ENCODE measurements at regions not wholly inside any gene's neighbourhood (a gene's known extent, or its start where the extent isn't known, plus 50 kb on each side); places are given as distances from the start of the nearest gene placed in this dataset.

- peaks cover 6% of the 10 kb centered on the region for H3K27me3 Mint-ChIP-seq
- no peaks in the 10 kb centered on the region for H3K36me3 Mint-ChIP-seq (ENCODE audit: insufficient read depth)
- no peaks in the 10 kb centered on the region for H3K9me3 Mint-ChIP-seq (ENCODE audit: low read depth)
- DNase-seq (ENCODE audit: low spot score, unreplicated experiment) = no peak
- no peak for TF ChIP-seq CTCF (IDR thresholded peaks at IDR 0.05; ENCODE audit: unreplicated experiment)
- no peak overlapping the region for H3K4me3 Mint-ChIP-seq (ENCODE audit: low read depth)
- no peak overlapping the region for H3K27ac Mint-ChIP-seq
- no peaks in the 10 kb centered on the region for H3K4me1 Mint-ChIP-seq (ENCODE audit: low read depth)
Measured at GRCh38 chr16:51683882-51684281, 532.8 kb upstream of the SALL1 start.

- TF ChIP-seq CTCF (IDR thresholded peaks at IDR 0.05; ENCODE audit: unreplicated experiment) = no peak
- Mint-ChIP-seq H3K4me1 (ENCODE audit: low read depth) (no peaks in the 10 kb centered on the region), H3K4me3 (ENCODE audit: low read depth) (no peak overlapping the region), H3K36me3 (ENCODE audit: insufficient read depth) (no peaks in the 10 kb centered on the region), H3K27ac (no peak overlapping the region), H3K9me3 (ENCODE audit: low read depth) (no peaks in the 10 kb centered on the region), H3K27me3 (peaks cover 9% of the 10 kb centered on the region)
- no peak for DNase-seq (ENCODE audit: low spot score, unreplicated experiment)
Measured at GRCh38 chr16:51682905-51683304, 531.8 kb upstream of the SALL1 start.

GRCh38 chr16:51674615-51675014, 523.5 kb upstream of the SALL1 start:
- DNase-seq (ENCODE audit: low spot score, unreplicated experiment) = no peak
- Mint-ChIP-seq H3K4me3 (ENCODE audit: low read depth) (no peak overlapping the region), H3K27me3 (peaks cover 28% of the 10 kb centered on the region), H3K36me3 (ENCODE audit: insufficient read depth) (no peaks in the 10 kb centered on the region), H3K9me3 (ENCODE audit: low read depth) (no peaks in the 10 kb centered on the region), H3K4me1 (ENCODE audit: low read depth) (peaks cover 2% of the 10 kb centered on the region), H3K27ac (no peak overlapping the region)
- no peak for TF ChIP-seq CTCF (IDR thresholded peaks at IDR 0.05; ENCODE audit: unreplicated experiment)

- TF ChIP-seq CTCF (IDR thresholded peaks at IDR 0.05; ENCODE audit: unreplicated experiment) = no peak
- H3K36me3 Mint-ChIP-seq (ENCODE audit: insufficient read depth) = no peaks in the 10 kb centered on the region
- no peak for DNase-seq (ENCODE audit: low spot score, unreplicated experiment)
- H3K27ac Mint-ChIP-seq = no peak overlapping the region
- H3K4me1 Mint-ChIP-seq (ENCODE audit: low read depth) = peaks cover 5% of the 10 kb centered on the region
- no peaks in the 10 kb centered on the region for H3K9me3 Mint-ChIP-seq (ENCODE audit: low read depth)
- peaks cover 35% of the 10 kb centered on the region for H3K27me3 Mint-ChIP-seq
- no peak overlapping the region for H3K4me3 Mint-ChIP-seq (ENCODE audit: low read depth)
Measured at GRCh38 chr16:51670527-51670926, 519.5 kb upstream of the SALL1 start.

GRCh38 chr16:51666821-51667220, 515.8 kb upstream of the SALL1 start:
- peaks cover 34% of the 10 kb centered on the region for H3K27me3 Mint-ChIP-seq
- H3K4me1 Mint-ChIP-seq (ENCODE audit: low read depth) = peaks cover 7% of the 10 kb centered on the region
- no peak for TF ChIP-seq CTCF (IDR thresholded peaks at IDR 0.05; ENCODE audit: unreplicated experiment)
- H3K27ac Mint-ChIP-seq = no peak overlapping the region
- DNase-seq (ENCODE audit: low spot score, unreplicated experiment) = no peak
- H3K4me3 Mint-ChIP-seq (ENCODE audit: low read depth) = no peak overlapping the region
- no peaks in the 10 kb centered on the region for H3K36me3 Mint-ChIP-seq (ENCODE audit: insufficient read depth)
- no peaks in the 10 kb centered on the region for H3K9me3 Mint-ChIP-seq (ENCODE audit: low read depth)
